Stimulated activated CD4-positive, alpha-beta T cell treated with anti-CD3 and anti-CD28 coated beads, Interleukin-15, amount 100 ng/mL, for 24 hours (primary cell): ENCODE measurements at regions not wholly inside any gene's neighbourhood (a gene's known extent, or its start where the extent isn't known, plus 50 kb on each side); places are given as distances from the start of the nearest gene placed in this dataset.
"Not testable (repeated sequence)": the region's sequence is repeated elsewhere in the genome, so short reads cannot be mapped to it uniquely, and the experiment has no call there.

ENCODE experiments used
- DNase-seq: peaks from one replicate; pipeline ENCODE4 v3.0.0-alpha.2; 2020

- no peak for DNase-seq
Measured at GRCh38 chrX:145393702-145394235, 146.5 kb downstream of the SPANXN1 start.

GRCh38 chrX:145394344-145394743 is 147.0 kb downstream of the SPANXN1 start:
- no peak for DNase-seq

- DNase-seq, result no peak
Measured at GRCh38 chrX:145396612-145397011, 149.3 kb downstream of the SPANXN1 start.

GRCh38 chrX:145405012-145405411 is 157.7 kb downstream of the SPANXN1 start:
- peak; percentile 1 for DNase-seq

- DNase-seq, result no peak
Measured at GRCh38 chrX:145410622-145411021, 163.3 kb downstream of the SPANXN1 start.

- DNase-seq, result not testable (repeated sequence)
Measured at GRCh38 chrX:145436211-145436610, 188.9 kb downstream of the SPANXN1 start.

- no peak for DNase-seq
Measured at GRCh38 chrX:145464650-145465049, 217.3 kb downstream of the SPANXN1 start.

GRCh38 chrX:145475725-145476124 is 228.4 kb downstream of the SPANXN1 start:
- no peak for DNase-seq

- DNase-seq, result no peak
Measured at GRCh38 chrX:145484740-145485139, 237.4 kb downstream of the SPANXN1 start.

- DNase-seq, result no peak
Measured at GRCh38 chrX:145502670-145503069, 255.4 kb downstream of the SPANXN1 start.

GRCh38 chrX:145506214-145506613 is 258.9 kb downstream of the SPANXN1 start:
- DNase-seq, result no peak

- DNase-seq, result no peak
Measured at GRCh38 chrX:145524931-145525330, 277.6 kb downstream of the SPANXN1 start.

- DNase-seq, result no peak
Measured at GRCh38 chrX:145532176-145532780, 285.0 kb downstream of the SPANXN1 start.

GRCh38 chrX:145533534-145533933 is 284.1 kb upstream of the SLITRK2 start:
- no peak for DNase-seq

GRCh38 chrX:145549496-145549895 is 268.1 kb upstream of the SLITRK2 start:
- no peak for DNase-seq

- DNase-seq, result no peak
Measured at GRCh38 chrX:145552643-145553042, 265.0 kb upstream of the SLITRK2 start.

- no peak for DNase-seq
Measured at GRCh38 chrX:145553702-145554101, 263.9 kb upstream of the SLITRK2 start.

- no peak for DNase-seq
Measured at GRCh38 chrX:145563159-145563558, 254.5 kb upstream of the SLITRK2 start.

- DNase-seq, result no peak
Measured at GRCh38 chrX:145609951-145610511, 207.6 kb upstream of the SLITRK2 start.

- no peak for DNase-seq
Measured at GRCh38 chrX:145613894-145614293, 203.7 kb upstream of the SLITRK2 start.

GRCh38 chrX:145620666-145621065 is 197.0 kb upstream of the SLITRK2 start:
- no peak for DNase-seq

GRCh38 chrX:145623453-145623852 is 194.2 kb upstream of the SLITRK2 start:
- DNase-seq, result no peak

GRCh38 chrX:145630081-145630480 is 187.5 kb upstream of the SLITRK2 start:
- DNase-seq, result no peak

- DNase-seq, result no peak
Measured at GRCh38 chrX:145630806-145631435, 186.7 kb upstream of the SLITRK2 start.
